ENCODE measurements at regions not wholly inside any gene's neighbourhood (a gene's known extent, or its start where the extent isn't known, plus 50 kb on each side); places are given as distances from the start of the nearest gene placed in this dataset.

- H3K4me3 Mint-ChIP-seq: no peak overlapping the region
- no peaks in the 10 kb centered on the region for H3K36me3 Mint-ChIP-seq (ENCODE audit: low read depth)
- H3K9me3 Mint-ChIP-seq: no peaks in the 10 kb centered on the region
- no peak for DNase-seq
- peaks cover 3% of the 10 kb centered on the region for H3K27me3 Mint-ChIP-seq (ENCODE audit: low read depth, poor library complexity)
- H3K4me1 Mint-ChIP-seq: no peaks in the 10 kb centered on the region
- TF ChIP-seq, protein P1, sequence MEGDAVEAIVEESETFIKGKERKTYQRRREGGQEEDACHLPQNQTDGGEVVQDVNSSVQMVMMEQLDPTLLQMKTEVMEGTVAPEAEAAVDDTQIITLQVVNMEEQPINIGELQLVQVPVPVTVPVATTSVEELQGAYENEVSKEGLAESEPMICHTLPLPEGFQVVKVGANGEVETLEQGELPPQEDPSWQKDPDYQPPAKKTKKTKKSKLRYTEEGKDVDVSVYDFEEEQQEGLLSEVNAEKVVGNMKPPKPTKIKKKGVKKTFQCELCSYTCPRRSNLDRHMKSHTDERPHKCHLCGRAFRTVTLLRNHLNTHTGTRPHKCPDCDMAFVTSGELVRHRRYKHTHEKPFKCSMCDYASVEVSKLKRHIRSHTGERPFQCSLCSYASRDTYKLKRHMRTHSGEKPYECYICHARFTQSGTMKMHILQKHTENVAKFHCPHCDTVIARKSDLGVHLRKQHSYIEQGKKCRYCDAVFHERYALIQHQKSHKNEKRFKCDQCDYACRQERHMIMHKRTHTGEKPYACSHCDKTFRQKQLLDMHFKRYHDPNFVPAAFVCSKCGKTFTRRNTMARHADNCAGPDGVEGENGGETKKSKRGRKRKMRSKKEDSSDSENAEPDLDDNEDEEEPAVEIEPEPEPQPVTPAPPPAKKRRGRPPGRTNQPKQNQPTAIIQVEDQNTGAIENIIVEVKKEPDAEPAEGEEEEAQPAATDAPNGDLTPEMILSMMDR (IDR thresholded peaks at IDR 0.05): no peak
- no peak overlapping the region for H3K27ac Mint-ChIP-seq
Observed at GRCh38 chrX:6981718-6982406, 165.7 kb upstream of the STS start.

- TF ChIP-seq, protein P1 (IDR thresholded peaks at IDR 0.05): no peak
- no peak for DNase-seq
- H3K36me3 Mint-ChIP-seq (ENCODE audit: low read depth): no peaks in the 10 kb centered on the region
- H3K4me1 Mint-ChIP-seq: no peaks in the 10 kb centered on the region
- H3K4me3 Mint-ChIP-seq: no peak overlapping the region
- no peak overlapping the region for H3K27ac Mint-ChIP-seq
- peaks cover 3% of the 10 kb centered on the region for H3K27me3 Mint-ChIP-seq (ENCODE audit: low read depth, poor library complexity)
- H3K9me3 Mint-ChIP-seq: no peaks in the 10 kb centered on the region
Observed at GRCh38 chrX:6980981-6981380, 166.5 kb upstream of the STS start.

- TF ChIP-seq, protein P1 (IDR thresholded peaks at IDR 0.05): no peak
- Mint-ChIP-seq H3K4me1 (peaks cover 10% of the 10 kb centered on the region), H3K27me3 (ENCODE audit: low read depth, poor library complexity) (peaks cover 8% of the 10 kb centered on the region), H3K9me3 (peaks cover 29% of the 10 kb centered on the region), H3K27ac (peak overlapping the region; percentile 85), H3K36me3 (ENCODE audit: low read depth) (peaks cover 7% of the 10 kb centered on the region), H3K4me3 (no peak overlapping the region)
- DNase-seq: no peak
Observed at GRCh38 chrX:6968231-6968630, 179.3 kb upstream of the STS start.

- H3K4me1 Mint-ChIP-seq: peaks cover 10% of the 10 kb centered on the region
Observed at GRCh38 chrX:6965729-6966128, 181.8 kb upstream of the STS start.

GRCh38 chrX:6962006-6962355 is 185.5 kb upstream of the STS start:
- peaks cover 1% of the 10 kb centered on the region for H3K4me1 Mint-ChIP-seq
- DNase-seq: no peak
- H3K36me3 Mint-ChIP-seq (ENCODE audit: low read depth): no peaks in the 10 kb centered on the region
- TF ChIP-seq, protein P1 (IDR thresholded peaks at IDR 0.05): no peak
- no peak overlapping the region for H3K27ac Mint-ChIP-seq
- H3K27me3 Mint-ChIP-seq (ENCODE audit: low read depth, poor library complexity): no peaks in the 10 kb centered on the region
- no peak overlapping the region for H3K4me3 Mint-ChIP-seq
- H3K9me3 Mint-ChIP-seq: peaks cover 8% of the 10 kb centered on the region

More at GRCh38 chrX:6965729-6966128, 181.8 kb upstream of the STS start:
- TF ChIP-seq, protein P1 (IDR thresholded peaks at IDR 0.05): no peak
- Mint-ChIP-seq H3K27me3 (ENCODE audit: low read depth, poor library complexity) (no peaks in the 10 kb centered on the region), H3K36me3 (ENCODE audit: low read depth) (no peaks in the 10 kb centered on the region), H3K27ac (no peak overlapping the region), H3K9me3 (peaks cover 10% of the 10 kb centered on the region), H3K4me3 (no peak overlapping the region)
- DNase-seq: no peak

All from nephron progenitor cell (in vitro differentiated cells).